B cell (primary cell): ENCODE measurements at regions not wholly inside any gene's neighbourhood (a gene's known extent, or its start where the extent isn't known, plus 50 kb on each side); places are given as distances from the start of the nearest gene placed in this dataset.

ENCODE experiments used
- ATAC-seq: fragments of 200-7000 bp; cut with Tn5 transposase; one replicate; pipeline ENCODE4 v1.10.0; 2021; ENCODE audit warnings: low read depth, mild to moderate bottlenecking, moderate number of reproducible peaks, moderate library complexity
- CTCF ChIA-PET: fragments of 350-600 bp; sonication (Branson Sonifier 250); formaldehyde crosslinking; loops from one replicate; lab custom pipeline; 2021; ENCODE audit warnings: antibody characterized with exemption, inconsistent platforms; lab: Charles Lee
- POLR2A ChIA-PET: fragments of 350-600 bp; sonication (Branson Sonifier 250); formaldehyde crosslinking; loops from one replicate; lab custom pipeline; 2021; ENCODE audit warnings: antibody characterized with exemption; lab: Charles Lee
- DNase-seq: peaks from one replicate; pipeline ENCODE4 v3.0.0; 2013
- H2AFZ ChIP-seq: 2 replicates; pipeline ENCODE4 v1.6.1; 2012; ENCODE audit warnings: mild to moderate bottlenecking, low read depth, low read length; ENCODE audit not compliant: insufficient read depth, poor library complexity, severe bottlenecking
- H3K27ac ChIP-seq, 2 donors: 1 replicate in 1 of 2; 2 replicates in 1 of 2; pipeline ENCODE4 v1.5.1; 2012 to 2013; ENCODE audit warnings: low read length in 2 of 2, mild to moderate bottlenecking in 2 of 2, moderate library complexity in 1 of 2
- H3K27me3 ChIP-seq, 4 experiments: fragments of 200-600 bp in 1 of 4; sonication (generic) in 1 of 4; replicated peaks in 1 of 4; 1 replicate in 2 of 4; 2 replicates in 2 of 4; pipeline versions ENCODE4 v1.6.1 to v1.7.0; 2013 to 2016; ENCODE audit warnings: low read length in 3 of 4, mild to moderate bottlenecking in 2 of 4, mixed read lengths in 1 of 4, moderate library complexity in 1 of 4; ENCODE audit not compliant: insufficient read depth in 4 of 4, control insufficient read depth in 3 of 4; ENCODE audit errors: control extremely low read depth in 1 of 4
- H3K36me3 ChIP-seq, 2 experiments: replicated peaks in 1 of 2; 1 replicate in 1 of 2; 2 replicates in 1 of 2; pipeline versions ENCODE4 v1.6.1 to v1.7.1; 2013; ENCODE audit warnings: low read length in 1 of 2; ENCODE audit not compliant: insufficient read depth in 2 of 2, control insufficient read depth in 1 of 2; ENCODE audit errors: control extremely low read depth in 1 of 2, extremely low read depth in 1 of 2
- H3K4me1 ChIP-seq, 2 donors: fragments of 200-600 bp in 1 of 2; sonication (generic) in 1 of 2; 1 replicate in 1 of 2; 2 replicates in 1 of 2; pipeline versions ENCODE4 v1.5.1 to v1.6.1; 2013 to 2017; ENCODE audit warnings: low read length in 2 of 2; ENCODE audit not compliant: control insufficient read depth in 2 of 2, insufficient read depth in 2 of 2
- H3K4me2 ChIP-seq: replicated peaks from 2 replicates; pipeline ENCODE3; 2012; ENCODE audit warnings: mild to moderate bottlenecking, low read depth, low read length; ENCODE audit not compliant: poor library complexity, severe bottlenecking
- H3K4me3 ChIP-seq, 5 experiments: fragments of 200-600 bp in 1 of 5; sonication (generic) in 1 of 5; 1 replicate in 3 of 5; 2 replicates in 2 of 5; pipeline versions ENCODE4 v1.5.1 to v1.7.0; 2011 to 2016; ENCODE audit warnings: low read length in 4 of 5, mild to moderate bottlenecking in 4 of 5, low read depth in 2 of 5, control low read depth in 1 of 5, moderate library complexity in 1 of 5; ENCODE audit not compliant: insufficient read depth in 1 of 5; ENCODE audit errors: control extremely low read depth in 1 of 5, extremely low read depth in 1 of 5
- H3K79me2 ChIP-seq: fragments of 200-600 bp; sonication (generic); one replicate; pipeline ENCODE4 v1.6.0; 2016; ENCODE audit warnings: low read length; ENCODE audit not compliant: control insufficient read depth, insufficient read depth
- H3K9ac ChIP-seq: fragments of 200-600 bp; sonication (generic); 2 replicates; pipeline ENCODE4 v1.6.1; 2017; ENCODE audit warnings: mild to moderate bottlenecking, low read length, moderate library complexity
- H3K9me3 ChIP-seq, 3 donors: one replicate each; pipeline versions ENCODE4 v1.6.1 to v1.7.1; 2013; ENCODE audit warnings: low read length in 2 of 3; ENCODE audit not compliant: control insufficient read depth in 2 of 3, insufficient read depth in 1 of 3; ENCODE audit errors: control extremely low read depth in 1 of 3
- H4K20me1 ChIP-seq: 2 replicates; pipeline ENCODE4 v1.6.0; 2012; ENCODE audit warnings: mild to moderate bottlenecking, low read length; ENCODE audit not compliant: insufficient read depth, control insufficient read depth, poor library complexity, severe bottlenecking
- H3K27ac Mint-ChIP-seq: one replicate; pipeline ENCODE4 v1.8.0; 2021; ENCODE audit warnings: mixed read lengths
- H3K27me3 Mint-ChIP-seq: one replicate; pipeline ENCODE4 v1.8.0; 2021; ENCODE audit warnings: mixed read lengths
- H3K4me1 Mint-ChIP-seq: one replicate; pipeline ENCODE4 v1.8.0; 2021; ENCODE audit warnings: mixed read lengths
- H3K4me3 Mint-ChIP-seq: one replicate; pipeline ENCODE4 v1.8.0; 2021; ENCODE audit warnings: mixed read lengths
- H3K9me3 Mint-ChIP-seq: one replicate; pipeline ENCODE4 v1.8.0; 2022; ENCODE audit warnings: mixed read lengths; ENCODE audit not compliant: insufficient read depth
- EZH2 ChIP-seq: IDR thresholded peaks from 2 replicates; pipeline ENCODE4 v1.6.1; 2012; ENCODE audit warnings: borderline replicate concordance, low read depth, mild to moderate bottlenecking, moderate library complexity, low read length; ENCODE audit not compliant: insufficient read depth, poor library complexity, severe bottlenecking
- WGBS: methylation state at CpG from one replicate; pipeline ENCODE4 v1.1.5; 2013; ENCODE audit warnings: missing lambda C conversion rate; ENCODE audit not compliant: insufficient coverage; 5-methylcytosine and 5-hydroxymethylcytosine counted together
- intact Hi-C: fragments of 100-400 bp; cut with micrococcal nuclease; formaldehyde crosslinking; loops from one replicate; pipeline ENCODE4 v1.10.0; 2022
- TF ChIP-seq, protein P1 (sequence below): fragments of 200-600 bp; IDR thresholded peaks from one replicate; pipeline ENCODE4 v1.8.0; 2022; ENCODE audit warnings: antibody characterized with exemption, mild to moderate bottlenecking

DNA sequence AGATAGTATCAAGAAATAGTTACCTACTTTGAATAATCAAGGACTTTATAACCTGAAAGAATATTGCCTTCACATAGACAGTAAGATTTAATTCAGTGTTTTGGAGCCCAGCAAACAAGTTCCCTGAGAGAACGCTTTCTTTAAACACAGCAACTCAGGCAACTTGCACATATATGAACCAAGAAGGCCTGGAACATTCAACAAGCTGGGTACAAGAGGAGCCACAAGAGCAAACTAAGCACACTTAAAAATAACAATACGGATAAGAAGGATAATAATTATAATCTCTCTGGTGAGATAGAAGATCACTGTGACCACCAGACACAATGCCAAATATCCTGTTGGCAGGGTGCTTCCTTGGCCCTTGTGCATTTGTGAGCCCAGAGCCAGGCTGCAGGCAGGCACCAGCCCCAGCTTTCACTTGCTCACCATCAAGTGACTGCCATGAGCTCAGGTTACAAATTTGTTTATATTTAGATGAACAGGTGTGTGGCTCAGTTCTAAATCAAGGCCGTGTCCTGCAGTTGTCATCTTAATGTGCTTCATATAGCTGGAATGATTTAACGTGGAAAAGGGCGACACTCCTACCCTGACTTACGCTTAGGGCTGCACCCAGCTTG lies 446.6 kb downstream of the IRS1 start:
- Histone ChIP-seq H3K79me2 (no peaks in the 10 kb centered on the region), H2AFZ (no peak overlapping the region), H4K20me1 (no peaks in the 10 kb centered on the region), H3K9me3 (no peaks in the 10 kb centered on the region), H3K9ac (no peak overlapping the region), H3K27ac (no peak overlapping the region), H3K27me3 (no peaks in the 10 kb centered on the region), H3K36me3 (no peaks in the 10 kb centered on the region), H3K4me3 (no peak overlapping the region), H3K4me2 (no peak overlapping the region), H3K4me1 (no peaks in the 10 kb centered on the region)
- H3K27me3 Mint-ChIP-seq: peaks cover 6% of the 10 kb centered on the region
- no peaks in the 10 kb centered on the region for H3K9me3 Mint-ChIP-seq
- no peak overlapping the region for H3K27ac Mint-ChIP-seq
- DNase-seq (no peak), ATAC-seq (no peak)
- WGBS: 92% methylated on average over 3 of the region's 6 CpGs
- H3K4me1 Mint-ChIP-seq: no peaks in the 10 kb centered on the region
- intact Hi-C loops: no loop called here
- ChIA-PET POLR2A (no interaction called here), CTCF (no interaction called here)
- no peak overlapping the region for H3K4me3 Mint-ChIP-seq
- TF ChIP-seq, protein P1, sequence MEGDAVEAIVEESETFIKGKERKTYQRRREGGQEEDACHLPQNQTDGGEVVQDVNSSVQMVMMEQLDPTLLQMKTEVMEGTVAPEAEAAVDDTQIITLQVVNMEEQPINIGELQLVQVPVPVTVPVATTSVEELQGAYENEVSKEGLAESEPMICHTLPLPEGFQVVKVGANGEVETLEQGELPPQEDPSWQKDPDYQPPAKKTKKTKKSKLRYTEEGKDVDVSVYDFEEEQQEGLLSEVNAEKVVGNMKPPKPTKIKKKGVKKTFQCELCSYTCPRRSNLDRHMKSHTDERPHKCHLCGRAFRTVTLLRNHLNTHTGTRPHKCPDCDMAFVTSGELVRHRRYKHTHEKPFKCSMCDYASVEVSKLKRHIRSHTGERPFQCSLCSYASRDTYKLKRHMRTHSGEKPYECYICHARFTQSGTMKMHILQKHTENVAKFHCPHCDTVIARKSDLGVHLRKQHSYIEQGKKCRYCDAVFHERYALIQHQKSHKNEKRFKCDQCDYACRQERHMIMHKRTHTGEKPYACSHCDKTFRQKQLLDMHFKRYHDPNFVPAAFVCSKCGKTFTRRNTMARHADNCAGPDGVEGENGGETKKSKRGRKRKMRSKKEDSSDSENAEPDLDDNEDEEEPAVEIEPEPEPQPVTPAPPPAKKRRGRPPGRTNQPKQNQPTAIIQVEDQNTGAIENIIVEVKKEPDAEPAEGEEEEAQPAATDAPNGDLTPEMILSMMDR: no peak
- TF ChIP-seq EZH2: no peak

DNA sequence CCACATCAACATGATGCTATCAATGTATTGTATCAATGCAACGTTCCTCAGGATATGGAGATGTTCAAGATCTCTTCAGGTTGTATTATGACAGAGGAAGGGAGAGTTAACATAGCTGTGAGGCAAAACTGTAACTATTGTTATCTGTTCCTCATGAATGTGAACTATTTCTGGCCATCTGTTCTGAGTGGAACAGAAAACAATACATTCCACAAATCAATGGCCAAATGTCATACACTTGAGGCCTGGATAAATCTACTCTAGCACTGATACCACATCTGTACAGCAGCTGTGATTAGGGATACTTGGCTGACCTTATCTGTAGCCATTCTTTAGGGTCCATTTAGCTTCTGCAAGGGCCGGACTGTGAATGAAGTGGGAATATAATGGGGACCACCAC lies 447.9 kb downstream of the IRS1 start:
- Mint-ChIP-seq H3K4me3 (no peak overlapping the region), H3K27me3 (peaks cover 6% of the 10 kb centered on the region), H3K27ac (no peak overlapping the region), H3K9me3 (no peaks in the 10 kb centered on the region), H3K4me1 (no peaks in the 10 kb centered on the region)
- H3K4me3 ChIP-seq: no peak overlapping the region
- H3K4me1 ChIP-seq: no peaks in the 10 kb centered on the region
- intact Hi-C loops: no loop called here
- no peak for ATAC-seq
- H3K27ac ChIP-seq: no peak overlapping the region
- no peaks in the 10 kb centered on the region for H3K9me3 ChIP-seq
- CTCF ChIA-PET: interaction anchor here (1.0 kb wide), 1 partner anchor 136 kb away, joined by 3 read pairs; no protein-coding TSS in a partner anchor
- TF ChIP-seq, protein P1: no peak
- TF ChIP-seq EZH2: no peak
- POLR2A ChIA-PET: no interaction called here
- no peaks in the 10 kb centered on the region for H3K36me3 ChIP-seq
- DNase-seq: no peak
- H3K4me2 ChIP-seq: no peak overlapping the region
- no peak overlapping the region for H2AFZ ChIP-seq
- no peaks in the 10 kb centered on the region for H3K79me2 ChIP-seq
- H3K27me3 ChIP-seq: peaks cover 0 to under 1% (median 0%) of the 10 kb centered on the region in 4 experiments
- no peaks in the 10 kb centered on the region for H4K20me1 ChIP-seq
- WGBS: 83% methylated on average over 1 of the region's 2 CpGs
- no peak overlapping the region for H3K9ac ChIP-seq
